Sigmoid colon (tissue), 6 donors: ENCODE measurements at regions not wholly inside any gene's neighbourhood (a gene's known extent, or its start where the extent isn't known, plus 50 kb on each side); places are given as distances from the start of the nearest gene placed in this dataset.

Source experiments
- DNase-seq: peaks from one replicate; pipeline ENCODE4 v3.0.0-alpha.2; 2019
- H3K27ac ChIP-seq, 4 donors: fragments of 200-600 bp; sonication (generic); one replicate each; pipeline ENCODE4 v1.5.1; 2016 to 2019; ENCODE audit warnings: mild to moderate bottlenecking in 1 of 4
- H3K27me3 ChIP-seq, 3 donors: fragments of 200-600 bp; sonication (generic); one replicate each; pipeline ENCODE4 v1.5.1; 2019; ENCODE audit warnings: mild to moderate bottlenecking in 1 of 3
- H3K36me3 ChIP-seq, 4 donors: fragments of 200-600 bp; sonication (generic); one replicate each; pipeline ENCODE4 v1.5.1; 2016 to 2019
- H3K4me1 ChIP-seq, 4 donors: fragments of 200-600 bp; sonication (generic); one replicate each; pipeline ENCODE4 v1.5.1; 2017 to 2019
- H3K4me3 ChIP-seq, 4 donors: fragments of 200-600 bp; sonication (generic); one replicate each; pipeline ENCODE4 v1.5.1; 2017 to 2019; ENCODE audit warnings: mild to moderate bottlenecking in 2 of 4, moderate library complexity in 1 of 4
- H3K9me3 ChIP-seq, 4 donors: fragments of 200-600 bp in 3 of 4; sonication (generic) in 3 of 4; one replicate each; pipeline versions ENCODE4 v1.5.1 to v1.6.1; 2013 to 2019
- EP300 ChIP-seq, 4 donors: sonication (generic); formaldehyde crosslinking; IDR thresholded peaks; one replicate each; pipeline ENCODE4 v1.6.1; 2017; ENCODE audit warnings: antibody characterized with exemption in 4 of 4
- POLR2A ChIP-seq, 2 donors: fragments of 450-650 bp; IDR thresholded peaks; one replicate each; pipeline ENCODE4 v1.6.1; 2016; ENCODE audit warnings: antibody characterized with exemption in 2 of 2, mild to moderate bottlenecking in 2 of 2, moderate library complexity in 2 of 2
- POLR2AphosphoS5 ChIP-seq, 4 donors: sonication (generic); formaldehyde crosslinking; IDR thresholded peaks; one replicate each; pipeline ENCODE4 v1.6.1; 2017; ENCODE audit warnings: antibody characterized with exemption in 4 of 4
- WGBS, 2 donors: extraction: QIAGEN DNeasy Blood & Tissue Kit; methylation state at CpG; one replicate each; pipeline ENCODE4 v1.1.7; 2013; 5-methylcytosine and 5-hydroxymethylcytosine counted together
- intact Hi-C: fragments of 100-400 bp; cut with DNase I; formaldehyde crosslinking; loops from one replicate; pipeline ENCODE4 v1.15.1; 2023
- TF ChIP-seq, protein P1 (sequence below), 4 experiments: fragments of 450-650 bp in 3 of 4; fragments of 200-600 bp in 1 of 4; IDR thresholded peaks; one replicate each; pipeline ENCODE4 v1.5.1; 2016 to 2019; ENCODE audit warnings: antibody characterized with exemption in 4 of 4, mild to moderate bottlenecking in 3 of 4, moderate library complexity in 2 of 4
- donor health status: healthy with polysubstance abuse.
- donor health status: healthy.

DNA sequence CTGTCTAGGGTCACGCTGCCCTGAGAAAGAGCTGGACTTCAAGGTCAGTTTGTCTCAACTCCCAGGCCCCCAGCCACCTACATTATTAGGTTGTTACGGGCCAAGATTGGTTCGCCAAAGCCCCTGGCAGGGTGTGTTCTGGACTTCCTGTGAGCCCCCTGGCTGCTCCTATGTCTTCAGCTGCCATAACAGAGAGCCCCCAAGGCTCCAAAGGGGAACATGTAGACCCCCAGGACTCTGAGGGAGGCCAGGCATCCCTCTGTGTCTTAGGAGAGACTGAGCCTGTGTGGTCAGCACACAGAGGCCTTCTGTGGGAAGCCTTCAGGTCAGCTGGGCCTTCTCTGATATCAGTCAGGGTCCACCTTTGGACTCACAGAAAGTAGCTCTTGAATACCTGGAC, 58.3 kb downstream of the INHBB start:
- Histone ChIP-seq H3K27me3 (no peaks in the 10 kb centered on the region), H3K36me3 (no peaks in the 10 kb centered on the region), H3K9me3 (peaks cover 0 to 3% (median 0%) of the 10 kb centered on the region in 4 donors), H3K4me3 (no peak overlapping the region), H3K4me1 (no peaks in the 10 kb centered on the region), H3K27ac (no peak overlapping the region)
- DNase-seq: no peak
- intact Hi-C loops: no loop called here
- 90 to 91% methylated on average over 3 of the region's 3 CpGs for WGBS, 2 donors
- TF ChIP-seq POLR2AphosphoS5 (IDR thresholded peaks at IDR 0.05) (no peak), POLR2A (IDR thresholded peaks at IDR 0.05) (no peak), EP300 (IDR thresholded peaks at IDR 0.05) (no peak)
- TF ChIP-seq, protein P1, sequence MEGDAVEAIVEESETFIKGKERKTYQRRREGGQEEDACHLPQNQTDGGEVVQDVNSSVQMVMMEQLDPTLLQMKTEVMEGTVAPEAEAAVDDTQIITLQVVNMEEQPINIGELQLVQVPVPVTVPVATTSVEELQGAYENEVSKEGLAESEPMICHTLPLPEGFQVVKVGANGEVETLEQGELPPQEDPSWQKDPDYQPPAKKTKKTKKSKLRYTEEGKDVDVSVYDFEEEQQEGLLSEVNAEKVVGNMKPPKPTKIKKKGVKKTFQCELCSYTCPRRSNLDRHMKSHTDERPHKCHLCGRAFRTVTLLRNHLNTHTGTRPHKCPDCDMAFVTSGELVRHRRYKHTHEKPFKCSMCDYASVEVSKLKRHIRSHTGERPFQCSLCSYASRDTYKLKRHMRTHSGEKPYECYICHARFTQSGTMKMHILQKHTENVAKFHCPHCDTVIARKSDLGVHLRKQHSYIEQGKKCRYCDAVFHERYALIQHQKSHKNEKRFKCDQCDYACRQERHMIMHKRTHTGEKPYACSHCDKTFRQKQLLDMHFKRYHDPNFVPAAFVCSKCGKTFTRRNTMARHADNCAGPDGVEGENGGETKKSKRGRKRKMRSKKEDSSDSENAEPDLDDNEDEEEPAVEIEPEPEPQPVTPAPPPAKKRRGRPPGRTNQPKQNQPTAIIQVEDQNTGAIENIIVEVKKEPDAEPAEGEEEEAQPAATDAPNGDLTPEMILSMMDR (IDR thresholded peaks at IDR 0.05): no peak

DNA sequence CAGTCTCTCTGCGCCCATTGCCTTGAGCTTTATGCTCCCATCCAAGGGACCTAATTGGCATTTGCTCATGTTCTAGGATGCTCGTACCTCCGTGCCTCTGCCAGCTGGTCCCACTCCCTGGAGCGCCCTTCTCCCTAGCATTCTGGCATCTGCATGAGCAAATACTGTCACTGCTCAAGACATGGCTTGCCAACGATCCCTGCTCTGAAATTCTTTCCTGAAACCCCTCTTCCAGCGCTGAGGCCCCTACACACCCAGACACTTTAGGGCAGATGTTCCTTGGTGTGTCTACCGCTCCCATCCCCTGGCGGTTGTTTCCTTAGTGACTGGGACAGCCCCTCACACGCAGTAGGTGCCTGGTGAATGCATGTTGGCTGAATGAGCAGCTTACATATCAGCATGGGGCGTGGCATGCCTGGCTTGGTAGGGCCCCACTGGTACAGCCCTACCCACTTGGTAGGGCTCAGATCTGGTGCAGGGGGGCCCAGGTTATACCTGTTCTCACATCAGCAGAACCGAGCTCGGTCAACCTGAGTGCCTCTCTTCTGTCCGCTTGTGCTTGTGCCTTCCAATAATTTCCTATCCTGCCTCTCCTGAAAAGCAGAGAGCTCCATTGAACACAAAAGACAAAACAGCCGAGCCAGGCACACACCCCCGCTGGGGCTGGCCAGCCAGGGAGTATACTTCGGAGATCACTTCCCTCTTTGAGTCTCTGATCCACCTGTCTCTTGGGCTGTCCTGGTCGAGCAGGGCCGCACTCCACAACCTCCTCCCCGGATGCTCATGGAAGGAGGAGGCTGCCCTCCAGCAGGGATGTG, 59.2 kb downstream of the INHBB start:
- Histone ChIP-seq H3K27me3 (no peaks in the 10 kb centered on the region), H3K36me3 (no peaks in the 10 kb centered on the region), H3K4me3 (no peak overlapping the region), H3K9me3 (peaks cover 0 to 7% (median 0%) of the 10 kb centered on the region in 4 donors), H3K27ac (no peak overlapping the region), H3K4me1 (no peaks in the 10 kb centered on the region)
- no peak for TF ChIP-seq POLR2A (IDR thresholded peaks at IDR 0.05)
- no peak for TF ChIP-seq EP300 (IDR thresholded peaks at IDR 0.05)
- no peak for TF ChIP-seq POLR2AphosphoS5 (IDR thresholded peaks at IDR 0.05)
- TF ChIP-seq, protein P1 (IDR thresholded peaks at IDR 0.05): no peak
- 90 to 91% methylated on average over 19 of the region's 19 CpGs for WGBS, 2 donors
- intact Hi-C loops: no loop called here
- no peak for DNase-seq

DNA sequence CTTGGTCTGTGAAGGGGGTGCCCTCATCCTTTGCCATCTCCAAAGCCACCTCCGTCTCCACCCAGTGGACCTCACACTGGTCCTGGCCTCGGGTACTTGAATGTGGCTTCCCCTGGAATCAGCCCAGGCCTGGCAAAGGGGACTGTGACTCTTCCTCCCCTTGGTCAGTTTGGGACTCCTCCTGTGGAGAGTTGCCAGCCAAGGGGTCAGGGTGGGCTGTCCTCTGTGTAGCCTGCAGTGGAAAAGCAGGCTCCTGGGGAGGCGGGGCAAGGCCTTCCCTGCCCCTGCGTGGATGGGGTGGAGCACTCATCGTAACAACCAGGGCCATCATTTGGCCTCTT, 59.8 kb downstream of the INHBB start:
- no peak for DNase-seq
- Histone ChIP-seq H3K27ac (no peak overlapping the region), H3K4me1 (no peaks in the 10 kb centered on the region), H3K36me3 (no peaks in the 10 kb centered on the region), H3K4me3 (no peak overlapping the region), H3K9me3 (peaks cover 0 to 7% (median 0%) of the 10 kb centered on the region in 4 donors), H3K27me3 (no peaks in the 10 kb centered on the region)
- 56 to 72% methylated on average over 5 of the region's 5 CpGs for WGBS, 2 donors
- intact Hi-C loops: no loop called here
- TF ChIP-seq POLR2A (IDR thresholded peaks at IDR 0.05): no peak
- TF ChIP-seq EP300 (IDR thresholded peaks at IDR 0.05): no peak
- TF ChIP-seq POLR2AphosphoS5 (IDR thresholded peaks at IDR 0.05): no peak
- TF ChIP-seq, protein P1 (IDR thresholded peaks at IDR 0.05): no peak

DNA sequence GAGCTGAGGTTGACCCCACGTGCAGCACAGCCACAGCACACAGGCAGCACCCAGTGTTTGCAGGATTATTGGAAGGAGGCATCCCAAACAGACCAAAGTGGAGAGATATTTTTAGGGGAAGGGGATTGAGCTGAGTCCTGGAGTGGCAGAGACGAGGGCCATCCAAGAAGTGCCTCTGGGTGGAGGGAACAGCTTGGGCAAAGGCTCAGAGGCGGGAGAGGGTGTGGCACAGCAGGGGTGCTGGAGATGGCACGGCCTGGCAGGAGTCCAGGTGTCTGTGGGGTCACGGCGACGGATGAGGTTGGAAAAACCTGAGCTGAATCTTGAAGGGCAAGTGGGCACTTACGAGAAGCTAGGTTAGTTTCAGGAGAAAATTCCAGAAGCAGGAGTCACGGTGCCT, 60.6 kb downstream of the INHBB start:
- Histone ChIP-seq H3K27me3 (no peaks in the 10 kb centered on the region), H3K9me3 (peaks cover 0 to 7% (median 0%) of the 10 kb centered on the region in 4 donors), H3K27ac (no peak overlapping the region), H3K36me3 (no peaks in the 10 kb centered on the region), H3K4me3 (no peak overlapping the region), H3K4me1 (no peaks in the 10 kb centered on the region)
- WGBS, 2 donors: 63 to 86% methylated on average over 9 of the region's 9 CpGs
- no peak for TF ChIP-seq EP300 (IDR thresholded peaks at IDR 0.05)
- TF ChIP-seq, protein P1 (IDR thresholded peaks at IDR 0.05): no peak
- TF ChIP-seq POLR2AphosphoS5 (IDR thresholded peaks at IDR 0.05): no peak
- no peak for TF ChIP-seq POLR2A (IDR thresholded peaks at IDR 0.05)
- no peak for DNase-seq
- intact Hi-C loops: no loop called here

DNA sequence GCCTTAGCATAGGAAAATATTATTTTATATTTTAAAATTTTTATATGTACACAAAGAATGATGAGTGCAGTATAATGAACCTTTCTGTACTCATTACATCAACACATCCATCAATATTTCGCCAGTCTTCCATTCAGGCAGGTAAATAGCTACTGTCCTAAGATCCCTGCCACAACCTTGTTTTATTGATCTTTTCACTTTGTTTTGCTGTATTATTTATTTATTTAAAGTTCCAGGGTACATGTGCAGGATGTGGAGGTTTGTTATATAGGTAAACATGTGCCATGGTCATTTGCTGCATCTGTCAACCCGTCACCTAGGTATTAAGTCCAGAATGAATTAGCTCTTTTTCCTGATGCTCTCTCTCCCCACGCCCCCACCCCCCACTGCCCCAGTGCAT, 64.6 kb downstream of the INHBB start:
- WGBS, 2 donors: 81 to 85% methylated on average over 3 of the region's 3 CpGs
- no peak overlapping the region for H3K27ac ChIP-seq
- no peaks in the 10 kb centered on the region for H3K4me1 ChIP-seq
- no peak for DNase-seq
- H3K4me3 ChIP-seq: no peak overlapping the region
- TF ChIP-seq POLR2A (IDR thresholded peaks at IDR 0.05) (no peak), EP300 (IDR thresholded peaks at IDR 0.05) (no peak), POLR2AphosphoS5 (IDR thresholded peaks at IDR 0.05) (no peak)
- TF ChIP-seq, protein P1 (IDR thresholded peaks at IDR 0.05): no peak
- intact Hi-C loops: no loop called here
- H3K9me3 ChIP-seq: peaks cover 0 to 7% (median 0%) of the 10 kb centered on the region in 4 donors
- no peaks in the 10 kb centered on the region for H3K27me3 ChIP-seq
- no peaks in the 10 kb centered on the region for H3K36me3 ChIP-seq
